AG04450 (cell line): ENCODE measurements at regions not wholly inside any gene's neighbourhood (a gene's known extent, or its start where the extent isn't known, plus 50 kb on each side); places are given as distances from the start of the nearest gene placed in this dataset.

Source experiments
- CTCF ChIA-PET: fragments of 300-600, 350-600 bp; formaldehyde crosslinking; extraction: SDS; loops from one replicate; lab custom pipeline; 2022; ENCODE audit warnings: antibody characterized with exemption, inconsistent platforms; lab: Charles Lee
- POLR2A ChIA-PET: fragments of 350-600 bp; formaldehyde crosslinking; extraction: SDS; loops from one replicate; lab custom pipeline; 2021; ENCODE audit warnings: antibody characterized with exemption, inconsistent platforms; lab: Yijun Ruan, JAX
- DNase-seq: peaks from one replicate; pipeline ENCODE4 v3.0.0-alpha.2; 2011; ENCODE audit warnings: low read depth, low spot score
- H3K27ac ChIP-seq: one replicate; pipeline ENCODE4 v1.5.1; 2012; ENCODE audit warnings: low read depth, low read length, control low read depth
- H3K27me3 ChIP-seq: one replicate; pipeline ENCODE4 v1.6.0; 2012; ENCODE audit warnings: low read length; ENCODE audit not compliant: control insufficient read depth, insufficient read depth
- H3K4me3 ChIP-seq: 2 replicates; pipeline ENCODE4 v1.5.1; 2011; ENCODE audit warnings: mild to moderate bottlenecking, low read depth, low read length, control low read depth
- H3K9me3 ChIP-seq: 2 replicates; pipeline ENCODE4 v1.5.1; 2012; ENCODE audit warnings: low read length; ENCODE audit not compliant: control insufficient read depth, insufficient read depth
- TF ChIP-seq, protein P1 (sequence below): IDR thresholded peaks from 2 replicates; pipeline ENCODE4 v1.5.1; 2011; ENCODE audit warnings: low read depth, low read length, control low read depth, inconsistent platforms

DNA sequence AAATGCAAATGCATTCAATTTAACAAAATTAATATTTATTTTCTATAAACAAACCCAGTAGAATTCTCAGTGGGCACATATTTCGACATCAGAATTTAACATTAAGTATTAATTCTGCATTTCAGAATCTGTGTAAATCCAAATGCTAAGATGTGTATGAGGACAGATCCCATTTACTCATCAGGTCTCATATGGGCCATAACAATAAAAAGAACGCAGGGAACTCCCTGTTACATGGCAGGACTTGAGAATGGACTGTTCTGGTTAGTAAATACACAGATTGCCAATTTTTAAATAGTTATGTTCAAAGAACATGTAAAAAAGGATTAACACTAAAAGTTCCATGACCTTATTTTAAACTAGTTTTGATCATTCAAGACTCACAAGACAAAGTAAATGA is 104.0 kb downstream of the SLC30A10 start:
- POLR2A ChIA-PET, result no interaction called here
- Histone ChIP-seq H3K27ac (no peak overlapping the region), H3K27me3 (no peaks in the 10 kb centered on the region), H3K9me3 (no peaks in the 10 kb centered on the region), H3K4me3 (no peak overlapping the region)
- CTCF ChIA-PET, result interaction anchor here (1.5 kb wide), 1 partner anchor 12 kb away, joined by 6 read pairs; no protein-coding TSS in a partner anchor
- TF ChIP-seq, protein P1, sequence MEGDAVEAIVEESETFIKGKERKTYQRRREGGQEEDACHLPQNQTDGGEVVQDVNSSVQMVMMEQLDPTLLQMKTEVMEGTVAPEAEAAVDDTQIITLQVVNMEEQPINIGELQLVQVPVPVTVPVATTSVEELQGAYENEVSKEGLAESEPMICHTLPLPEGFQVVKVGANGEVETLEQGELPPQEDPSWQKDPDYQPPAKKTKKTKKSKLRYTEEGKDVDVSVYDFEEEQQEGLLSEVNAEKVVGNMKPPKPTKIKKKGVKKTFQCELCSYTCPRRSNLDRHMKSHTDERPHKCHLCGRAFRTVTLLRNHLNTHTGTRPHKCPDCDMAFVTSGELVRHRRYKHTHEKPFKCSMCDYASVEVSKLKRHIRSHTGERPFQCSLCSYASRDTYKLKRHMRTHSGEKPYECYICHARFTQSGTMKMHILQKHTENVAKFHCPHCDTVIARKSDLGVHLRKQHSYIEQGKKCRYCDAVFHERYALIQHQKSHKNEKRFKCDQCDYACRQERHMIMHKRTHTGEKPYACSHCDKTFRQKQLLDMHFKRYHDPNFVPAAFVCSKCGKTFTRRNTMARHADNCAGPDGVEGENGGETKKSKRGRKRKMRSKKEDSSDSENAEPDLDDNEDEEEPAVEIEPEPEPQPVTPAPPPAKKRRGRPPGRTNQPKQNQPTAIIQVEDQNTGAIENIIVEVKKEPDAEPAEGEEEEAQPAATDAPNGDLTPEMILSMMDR, result no peak
- no peak for DNase-seq

DNA sequence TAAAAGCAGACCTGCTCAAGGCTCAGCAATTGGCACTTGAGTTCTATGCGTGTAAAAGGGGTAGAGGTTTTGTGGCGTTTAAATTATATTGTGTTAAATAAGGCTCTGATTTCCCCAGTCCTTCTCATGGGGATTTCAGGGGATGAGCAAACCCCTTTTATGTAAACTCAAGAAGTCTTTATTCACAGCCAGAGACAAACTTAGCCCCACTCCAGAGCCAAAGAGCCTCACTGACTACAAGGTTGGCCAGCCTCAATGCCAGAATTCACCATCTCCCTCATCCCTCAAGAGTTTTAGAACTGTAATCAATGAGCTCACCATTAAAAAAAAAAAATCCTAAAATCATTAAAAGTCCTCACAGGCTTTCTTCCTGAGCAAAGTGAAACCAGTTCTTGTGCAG is 107.8 kb downstream of the SLC30A10 start:
- no peak overlapping the region for H3K4me3 ChIP-seq
- CTCF ChIA-PET, result interaction anchor here (2.1 kb wide), 1 partner anchor 8 kb away, joined by 7 read pairs; no protein-coding TSS in a partner anchor
- H3K27me3 ChIP-seq, result peaks cover 6% of the 10 kb centered on the region
- no peaks in the 10 kb centered on the region for H3K9me3 ChIP-seq
- no peak for DNase-seq
- TF ChIP-seq, protein P1, result no peak
- POLR2A ChIA-PET, result no interaction called here
- no peak overlapping the region for H3K27ac ChIP-seq

DNA sequence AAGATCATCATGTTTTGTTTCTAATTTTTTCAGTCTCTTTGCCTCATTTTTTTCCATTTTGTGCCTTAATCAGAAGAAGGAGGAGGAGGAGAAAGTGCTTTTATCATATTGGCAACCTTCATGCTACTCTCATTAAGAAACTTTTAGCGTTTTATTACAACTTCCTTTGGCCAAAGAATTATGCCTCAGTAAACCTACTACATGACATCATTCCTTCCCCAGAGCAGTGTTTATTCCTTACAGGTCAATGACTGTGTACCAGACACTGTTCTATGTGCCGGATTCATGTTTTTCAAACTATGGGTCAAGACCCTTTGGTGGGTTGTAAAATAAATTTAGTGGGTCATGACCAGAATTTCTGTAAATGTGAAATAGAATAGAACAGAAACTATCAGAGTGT is 110.4 kb downstream of the SLC30A10 start:
- CTCF ChIA-PET, result no interaction called here
- no peak overlapping the region for H3K27ac ChIP-seq

DNA sequence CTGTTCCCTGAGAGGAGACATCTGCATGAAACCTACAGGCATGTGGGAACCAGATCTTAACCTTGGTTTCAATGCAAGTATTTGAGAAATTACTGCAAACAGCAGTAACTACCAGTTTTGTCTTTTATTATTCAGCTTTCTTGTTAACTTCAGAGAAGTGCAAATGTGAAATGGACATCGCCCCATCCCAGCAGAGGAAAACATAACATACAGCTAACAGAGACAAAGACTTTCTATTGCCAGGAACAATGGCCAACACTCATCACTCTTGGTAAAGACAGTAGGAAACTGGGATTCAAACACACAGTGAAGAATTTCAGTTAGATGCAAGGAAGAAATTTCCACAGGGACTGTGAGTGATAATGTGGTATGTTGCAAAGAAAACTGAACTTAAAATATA is 115.1 kb downstream of the SLC30A10 start:
- Histone ChIP-seq H3K4me3 (no peak overlapping the region), H3K27me3 (peaks cover 23% of the 10 kb centered on the region), H3K9me3 (no peaks in the 10 kb centered on the region), H3K27ac (no peak overlapping the region)
- no peak for DNase-seq
- ChIA-PET POLR2A (no interaction called here), CTCF (interaction anchor here (0.6 to 4.8 kb wide), 34 partner anchors 8 to 1561 kb away, joined by 3 to 36 read pairs (median 4); no protein-coding TSS in a partner anchor)
- TF ChIP-seq, protein P1, result no peak

More for the DNA sequence above, 110.4 kb downstream of the SLC30A10 start:
- H3K9me3 ChIP-seq, result no peaks in the 10 kb centered on the region
- H3K27me3 ChIP-seq, result peaks cover 20% of the 10 kb centered on the region
- H3K4me3 ChIP-seq, result no peak overlapping the region
- DNase-seq, result no peak
- POLR2A ChIA-PET, result no interaction called here
- TF ChIP-seq, protein P1, result no peak

DNA sequence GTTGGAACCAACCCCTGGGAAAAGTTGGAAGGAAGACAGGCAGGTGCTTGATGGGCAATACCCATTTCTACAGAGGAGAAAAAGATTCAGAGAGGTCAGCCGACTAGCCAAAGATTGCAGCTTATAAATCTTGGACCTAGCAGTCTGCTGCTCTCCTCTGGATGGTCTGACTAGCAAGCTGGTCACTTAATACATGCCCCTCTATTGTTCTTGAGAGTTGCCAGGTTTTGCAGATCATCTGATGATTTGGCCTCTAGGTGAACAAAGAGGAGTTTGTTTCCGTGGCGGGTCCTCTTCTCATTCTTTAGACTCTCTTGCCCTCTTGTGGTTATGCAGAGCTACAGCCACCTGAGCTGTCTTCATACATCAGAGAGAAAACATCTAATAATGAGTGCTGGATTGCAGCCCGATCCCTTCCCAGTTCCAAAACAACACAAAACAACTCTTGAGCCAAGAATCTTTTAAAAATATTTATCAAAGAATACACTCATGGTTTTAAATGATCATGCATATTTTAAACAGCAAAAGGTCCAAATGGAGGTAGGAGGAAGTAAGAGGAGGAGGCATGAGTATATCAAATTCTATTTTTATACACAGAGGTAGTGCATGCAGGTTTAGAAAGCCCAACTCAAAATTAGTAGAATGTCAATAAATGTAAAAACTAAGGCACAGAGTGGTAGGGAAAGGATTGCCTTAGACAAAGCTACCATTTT is 115.7 kb downstream of the SLC30A10 start:
- ChIA-PET CTCF (interaction anchor here (0.6 to 4.8 kb wide), 42 partner anchors 9 to 1560 kb away, joined by 3 to 36 read pairs (median 4); no protein-coding TSS in a partner anchor), POLR2A (no interaction called here)
- no peak overlapping the region for H3K4me3 ChIP-seq
- H3K9me3 ChIP-seq, result no peaks in the 10 kb centered on the region
- H3K27me3 ChIP-seq, result peaks cover 23% of the 10 kb centered on the region
- peak; percentile 54 for DNase-seq
- no peak overlapping the region for H3K27ac ChIP-seq
- TF ChIP-seq, protein P1, result peak; percentile 95
